Astrocyte (in vitro differentiated cells and primary cell): ENCODE measurements at regions not wholly inside any gene's neighbourhood (a gene's known extent, or its start where the extent isn't known, plus 50 kb on each side); places are given as distances from the start of the nearest gene placed in this dataset.
A peak's percentile ranks its signal among the peaks of the same experiment; 100 is the strongest.

ENCODE experiments used
- DNase-seq: peaks from one replicate; pipeline ENCODE4 v3.0.0-alpha.2; 2010; ENCODE audit warnings: low read depth
- FAIRE-seq: peaks from 2 replicates; lab custom pipeline; 2011; peaks lifted over from hg19 to GRCh38; lab: Jason Lieb, UNC
- H2AFZ ChIP-seq: 2 replicates; pipeline ENCODE4 v1.6.0; 2012; ENCODE audit warnings: low read depth, low read length, inconsistent platforms
- H3K27ac ChIP-seq: 2 replicates; pipeline ENCODE4 v1.5.1; 2011; ENCODE audit warnings: low read depth, low read length, inconsistent platforms
- H3K27me3 ChIP-seq: 2 replicates; pipeline ENCODE4 v1.6.0; 2011; ENCODE audit warnings: low read length, inconsistent platforms; ENCODE audit not compliant: insufficient read depth
- H3K36me3 ChIP-seq: 2 replicates; pipeline ENCODE4 v1.5.1; 2011; ENCODE audit warnings: low read length, inconsistent platforms; ENCODE audit not compliant: insufficient read depth
- H3K4me1 ChIP-seq: 2 replicates; pipeline ENCODE4 v1.5.1; 2011; ENCODE audit warnings: low read length, inconsistent platforms; ENCODE audit not compliant: insufficient read depth
- H3K4me2 ChIP-seq: 2 replicates; pipeline ENCODE4 v1.6.0; 2012; ENCODE audit warnings: low read length, inconsistent platforms
- H3K4me3 ChIP-seq: 2 replicates; pipeline ENCODE4 v1.5.1; 2011; ENCODE audit warnings: low read depth, mild to moderate bottlenecking, low read length, inconsistent platforms; ENCODE audit not compliant: insufficient read depth
- H3K79me2 ChIP-seq: 2 replicates; pipeline ENCODE4 v1.6.0; 2012; ENCODE audit warnings: mild to moderate bottlenecking, low read length, inconsistent platforms; ENCODE audit not compliant: insufficient read depth
- H3K9ac ChIP-seq: 2 replicates; pipeline ENCODE4 v1.6.0; 2012; ENCODE audit warnings: mild to moderate bottlenecking, low read length, inconsistent platforms
- H3K9me3 ChIP-seq: 2 replicates; pipeline ENCODE4 v1.5.1; 2012; ENCODE audit warnings: low read depth, mild to moderate bottlenecking, low read length, inconsistent platforms; ENCODE audit not compliant: insufficient read depth
- H4K20me1 ChIP-seq: 2 replicates; pipeline ENCODE4 v1.6.0; 2012; ENCODE audit warnings: low read length, inconsistent platforms; ENCODE audit not compliant: insufficient read depth
- H3K27ac Mint-ChIP-seq: one replicate; pipeline ENCODE4 v1.8.0; 2021; ENCODE audit warnings: mild to moderate bottlenecking, mixed read lengths; ENCODE audit not compliant: unreplicated experiment
- H3K27me3 Mint-ChIP-seq: one replicate; pipeline ENCODE4 v1.8.0; 2021; ENCODE audit warnings: low read depth, mixed read lengths; ENCODE audit not compliant: unreplicated experiment
- H3K36me3 Mint-ChIP-seq: one replicate; pipeline ENCODE4 v1.8.0; 2021; ENCODE audit warnings: low read depth, mixed read lengths; ENCODE audit not compliant: unreplicated experiment
- H3K4me1 Mint-ChIP-seq: one replicate; pipeline ENCODE4 v1.8.0; 2021; ENCODE audit warnings: low read depth, mixed read lengths; ENCODE audit not compliant: unreplicated experiment
- H3K4me3 Mint-ChIP-seq: one replicate; pipeline ENCODE4 v1.8.0; 2021; ENCODE audit warnings: mild to moderate bottlenecking, moderate library complexity, mixed read lengths; ENCODE audit not compliant: unreplicated experiment
- H3K9me3 Mint-ChIP-seq: one replicate; pipeline ENCODE4 v1.8.0; 2021; ENCODE audit warnings: mild to moderate bottlenecking, mixed read lengths; ENCODE audit not compliant: unreplicated experiment
- EZH2 ChIP-seq: IDR thresholded peaks from 2 replicates; pipeline ENCODE4 v1.6.1; 2012; ENCODE audit warnings: mild to moderate bottlenecking, low read length, inconsistent platforms; ENCODE audit not compliant: insufficient read depth
- TF ChIP-seq, protein P1 (sequence below): IDR thresholded peaks from 2 replicates; pipeline ENCODE4 v1.5.1; 2011; ENCODE audit warnings: low read depth, mild to moderate bottlenecking, inconsistent platforms, low read length, moderate library complexity; ENCODE audit not compliant: insufficient read depth

DNA sequence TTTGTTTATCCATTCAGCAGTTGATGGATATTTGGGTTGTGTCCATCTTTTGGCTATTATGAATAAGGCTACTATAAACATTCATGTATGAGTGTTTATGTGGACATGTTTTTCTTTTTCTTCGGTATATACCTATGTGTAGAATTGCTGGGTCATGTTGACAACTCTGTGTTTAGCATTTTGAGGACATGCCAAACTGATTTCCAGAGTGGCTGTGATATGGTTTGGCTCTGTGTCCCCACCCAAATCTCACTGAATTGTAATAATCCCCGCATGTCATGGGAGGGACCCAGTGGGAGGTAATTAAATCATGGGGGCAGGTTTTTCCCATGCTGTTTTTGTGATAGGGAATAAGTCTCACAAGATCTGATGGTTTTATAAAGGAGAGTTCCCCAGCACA, 439.7 kb downstream of the UTRN start:
- no peak overlapping the region for H3K9ac ChIP-seq
- TF ChIP-seq EZH2: no peak
- TF ChIP-seq, protein P1, sequence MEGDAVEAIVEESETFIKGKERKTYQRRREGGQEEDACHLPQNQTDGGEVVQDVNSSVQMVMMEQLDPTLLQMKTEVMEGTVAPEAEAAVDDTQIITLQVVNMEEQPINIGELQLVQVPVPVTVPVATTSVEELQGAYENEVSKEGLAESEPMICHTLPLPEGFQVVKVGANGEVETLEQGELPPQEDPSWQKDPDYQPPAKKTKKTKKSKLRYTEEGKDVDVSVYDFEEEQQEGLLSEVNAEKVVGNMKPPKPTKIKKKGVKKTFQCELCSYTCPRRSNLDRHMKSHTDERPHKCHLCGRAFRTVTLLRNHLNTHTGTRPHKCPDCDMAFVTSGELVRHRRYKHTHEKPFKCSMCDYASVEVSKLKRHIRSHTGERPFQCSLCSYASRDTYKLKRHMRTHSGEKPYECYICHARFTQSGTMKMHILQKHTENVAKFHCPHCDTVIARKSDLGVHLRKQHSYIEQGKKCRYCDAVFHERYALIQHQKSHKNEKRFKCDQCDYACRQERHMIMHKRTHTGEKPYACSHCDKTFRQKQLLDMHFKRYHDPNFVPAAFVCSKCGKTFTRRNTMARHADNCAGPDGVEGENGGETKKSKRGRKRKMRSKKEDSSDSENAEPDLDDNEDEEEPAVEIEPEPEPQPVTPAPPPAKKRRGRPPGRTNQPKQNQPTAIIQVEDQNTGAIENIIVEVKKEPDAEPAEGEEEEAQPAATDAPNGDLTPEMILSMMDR: no peak
- no peak overlapping the region for H3K4me3 ChIP-seq
- no peaks in the 10 kb centered on the region for H4K20me1 ChIP-seq
- Mint-ChIP-seq H3K27me3 (no peaks in the 10 kb centered on the region), H3K36me3 (no peaks in the 10 kb centered on the region), H3K27ac (no peak overlapping the region), H3K4me1 (peaks cover 18% of the 10 kb centered on the region), H3K9me3 (no peaks in the 10 kb centered on the region), H3K4me3 (no peak overlapping the region)
- H3K9me3 ChIP-seq: no peaks in the 10 kb centered on the region
- H3K4me2 ChIP-seq: no peak overlapping the region
- H3K27me3 ChIP-seq: no peaks in the 10 kb centered on the region
- H2AFZ ChIP-seq: no peak overlapping the region
- no peak overlapping the region for H3K27ac ChIP-seq
- no peak for DNase-seq
- no peaks in the 10 kb centered on the region for H3K79me2 ChIP-seq
- no peak for FAIRE-seq
- H3K36me3 ChIP-seq: no peaks in the 10 kb centered on the region
- peaks cover 11% of the 10 kb centered on the region for H3K4me1 ChIP-seq

DNA sequence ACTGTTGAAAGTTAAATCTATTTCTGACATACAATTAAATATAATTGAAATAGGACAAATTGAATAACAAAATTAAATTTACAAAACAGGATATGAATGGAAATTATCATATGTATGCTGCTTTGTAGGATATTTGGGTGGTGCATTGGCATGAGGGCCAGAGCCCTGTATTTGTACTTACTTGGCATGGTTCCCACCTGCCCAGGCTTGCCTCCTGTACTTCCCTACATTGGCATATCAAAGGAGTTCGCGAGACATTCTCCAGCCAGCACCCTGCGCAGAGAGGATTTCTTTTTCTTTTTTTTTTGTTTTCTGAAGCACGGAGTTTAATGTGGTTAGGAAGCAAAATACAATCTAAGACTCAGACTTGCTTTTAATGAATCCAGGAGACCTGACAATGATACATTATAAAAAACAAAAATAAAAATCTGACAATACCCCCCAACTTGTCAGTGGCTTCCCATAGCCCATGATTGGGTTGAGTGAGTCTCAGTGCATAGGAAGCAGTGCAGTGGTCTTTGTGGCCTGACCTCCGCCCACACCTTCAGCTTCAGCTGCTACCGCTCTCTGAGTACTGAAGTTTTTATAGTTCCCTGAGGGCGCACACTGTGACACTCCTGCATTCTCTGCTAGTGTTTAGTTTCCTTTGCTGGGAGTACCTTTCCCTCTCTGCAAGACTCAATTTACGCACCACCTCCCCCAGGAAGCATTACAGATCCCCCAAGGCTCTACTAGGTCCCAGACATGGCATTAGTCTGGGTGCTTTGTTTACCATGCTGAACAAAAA, 440.8 kb downstream of the UTRN start:
- Histone ChIP-seq H3K9me3 (no peaks in the 10 kb centered on the region), H3K36me3 (no peaks in the 10 kb centered on the region), H3K4me1 (peaks cover 11% of the 10 kb centered on the region), H3K4me3 (no peak overlapping the region), H3K4me2 (peak overlapping the region; percentile 45), H3K27me3 (no peaks in the 10 kb centered on the region), H3K79me2 (no peaks in the 10 kb centered on the region), H3K9ac (no peak overlapping the region), H2AFZ (no peak overlapping the region), H3K27ac (no peak overlapping the region), H4K20me1 (no peaks in the 10 kb centered on the region)
- Mint-ChIP-seq H3K4me1 (peaks cover 18% of the 10 kb centered on the region), H3K27ac (no peak overlapping the region), H3K27me3 (no peaks in the 10 kb centered on the region), H3K4me3 (no peak overlapping the region), H3K9me3 (no peaks in the 10 kb centered on the region), H3K36me3 (no peaks in the 10 kb centered on the region)
- FAIRE-seq: no peak
- peak; percentile 42 for DNase-seq
- no peak for TF ChIP-seq EZH2
- TF ChIP-seq, protein P1: no peak

DNA sequence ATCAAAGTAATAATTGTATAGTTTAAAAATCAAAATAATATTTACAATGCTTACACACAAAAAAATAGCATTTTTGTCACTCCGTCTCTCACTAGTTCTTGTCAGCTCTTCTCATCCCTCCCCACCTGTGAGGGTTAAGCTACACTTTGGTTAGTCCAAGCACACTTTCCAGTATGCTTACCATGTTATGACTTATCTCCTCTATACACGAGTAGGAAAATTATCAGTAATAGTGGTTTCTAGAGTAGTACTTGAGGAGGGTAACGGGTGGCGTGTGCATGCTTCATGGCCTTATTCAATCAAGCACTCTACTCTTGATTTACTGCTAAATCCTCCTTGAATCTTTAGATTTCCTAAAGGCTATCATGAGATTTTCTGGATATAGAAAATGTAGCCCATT, 443.7 kb downstream of the UTRN start:
- Histone ChIP-seq H3K27ac (no peak overlapping the region), H3K79me2 (no peaks in the 10 kb centered on the region), H3K4me1 (peaks cover 7% of the 10 kb centered on the region), H3K9ac (no peak overlapping the region), H3K4me2 (no peak overlapping the region), H3K27me3 (no peaks in the 10 kb centered on the region), H3K9me3 (no peaks in the 10 kb centered on the region), H4K20me1 (no peaks in the 10 kb centered on the region), H2AFZ (no peak overlapping the region), H3K4me3 (no peak overlapping the region), H3K36me3 (peaks cover 5% of the 10 kb centered on the region)
- no peak overlapping the region for H3K4me3 Mint-ChIP-seq
- DNase-seq (no peak), FAIRE-seq (no peak)
- no peak overlapping the region for H3K27ac Mint-ChIP-seq
- no peaks in the 10 kb centered on the region for H3K27me3 Mint-ChIP-seq
- H3K36me3 Mint-ChIP-seq: no peaks in the 10 kb centered on the region
- peaks cover 11% of the 10 kb centered on the region for H3K4me1 Mint-ChIP-seq
- TF ChIP-seq, protein P1: no peak
- no peak for TF ChIP-seq EZH2
- no peaks in the 10 kb centered on the region for H3K9me3 Mint-ChIP-seq
